Activated CD4-positive, alpha-beta memory T cell treated with anti-CD3 and anti-CD28 coated beads for 36 hours (primary cell): ENCODE measurements at regions not wholly inside any gene's neighbourhood (a gene's known extent, or its start where the extent isn't known, plus 50 kb on each side); places are given as distances from the start of the nearest gene placed in this dataset.

Source experiments
- CTCF ChIA-PET: fragments of 350-600 bp; sonication (Branson Sonifier 250); formaldehyde crosslinking; loops from one replicate; lab custom pipeline; 2021; ENCODE audit warnings: antibody characterized with exemption, inconsistent platforms; lab: Charles Lee
- POLR2A ChIA-PET: fragments of 350-600 bp; sonication (Branson Sonifier 250); formaldehyde crosslinking; loops from one replicate; lab custom pipeline; 2021; ENCODE audit warnings: antibody characterized with exemption; lab: Charles Lee
- DNase-seq: peaks from one replicate; pipeline ENCODE4 v3.0.0-alpha.2; 2020
- H3K27ac Mint-ChIP-seq: one replicate; pipeline ENCODE4 v1.8.0; 2021; ENCODE audit warnings: mixed read lengths
- H3K27me3 Mint-ChIP-seq: one replicate; pipeline ENCODE4 v1.8.0; 2021; ENCODE audit warnings: mixed read lengths
- H3K36me3 Mint-ChIP-seq: one replicate; pipeline ENCODE4 v1.8.0; 2021; ENCODE audit warnings: mixed read lengths
- H3K4me1 Mint-ChIP-seq: one replicate; pipeline ENCODE4 v1.8.0; 2021; ENCODE audit warnings: low read depth, mixed read lengths
- H3K4me3 Mint-ChIP-seq: one replicate; pipeline ENCODE4 v1.8.0; 2021; ENCODE audit warnings: mild to moderate bottlenecking, mixed read lengths
- H3K9me3 Mint-ChIP-seq: one replicate; pipeline ENCODE4 v1.8.0; 2021; ENCODE audit warnings: mixed read lengths
- intact Hi-C: fragments of 100-400 bp; cut with micrococcal nuclease; formaldehyde crosslinking; loops from one replicate; pipeline ENCODE4 v1.15.1; 2023

GRCh38 chr4:20565075-20565721 is 135.1 kb upstream of the PACRGL start:
- intact Hi-C loops, result no loop called here
- H3K36me3 Mint-ChIP-seq, result no peaks in the 10 kb centered on the region
- ChIA-PET POLR2A (no interaction called here), CTCF (interaction anchor here (0.7 kb wide), 2 partner anchors 14 to 134 kb away, joined by 3 to 4 read pairs; no protein-coding TSS in a partner anchor)
- H3K27me3 Mint-ChIP-seq, result no peaks in the 10 kb centered on the region
- no peak overlapping the region for H3K27ac Mint-ChIP-seq
- DNase-seq, result no peak
- no peaks in the 10 kb centered on the region for H3K9me3 Mint-ChIP-seq
- H3K4me3 Mint-ChIP-seq, result no peak overlapping the region
- no peaks in the 10 kb centered on the region for H3K4me1 Mint-ChIP-seq

DNA sequence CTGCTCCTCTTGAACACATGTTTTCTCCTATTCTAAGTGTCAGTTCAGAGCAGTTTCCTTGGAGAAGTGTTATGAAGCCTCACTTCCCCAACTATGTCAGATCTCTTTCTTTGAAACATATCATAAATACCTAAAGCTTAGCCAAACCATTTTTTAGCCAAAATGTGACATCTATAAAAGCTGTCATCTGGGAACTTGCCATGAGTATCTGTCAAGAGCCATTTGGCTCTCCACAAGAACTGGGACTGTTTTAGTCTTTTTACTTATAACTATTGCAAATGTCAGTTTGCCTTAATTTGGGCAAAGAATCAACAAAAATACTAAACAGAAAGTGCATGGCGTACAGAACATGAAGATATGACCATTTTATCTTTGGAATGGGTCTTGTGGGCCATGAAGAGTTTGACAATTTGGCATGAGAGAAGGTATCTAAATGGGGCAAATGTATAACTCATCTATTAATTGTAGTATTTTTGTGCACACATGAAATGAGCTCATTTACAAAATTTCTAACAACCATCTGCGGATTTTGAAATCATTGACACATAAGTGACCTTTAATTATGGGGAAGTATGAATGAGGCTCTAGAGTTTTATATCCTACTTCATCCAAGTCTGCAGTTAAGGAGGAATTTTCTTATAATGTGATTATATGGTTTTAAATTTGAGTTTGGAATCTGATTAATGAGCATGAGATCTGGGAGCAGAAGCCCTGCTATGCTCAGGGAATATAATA is 129.1 kb upstream of the PACRGL start:
- POLR2A ChIA-PET, result no interaction called here
- CTCF ChIA-PET, result no interaction called here
- H3K9me3 Mint-ChIP-seq, result no peaks in the 10 kb centered on the region
- no peaks in the 10 kb centered on the region for H3K4me1 Mint-ChIP-seq
- no peak overlapping the region for H3K27ac Mint-ChIP-seq
- intact Hi-C loops, result no loop called here
- no peak for DNase-seq
- H3K27me3 Mint-ChIP-seq, result no peaks in the 10 kb centered on the region
- no peak overlapping the region for H3K4me3 Mint-ChIP-seq
- no peaks in the 10 kb centered on the region for H3K36me3 Mint-ChIP-seq

DNA sequence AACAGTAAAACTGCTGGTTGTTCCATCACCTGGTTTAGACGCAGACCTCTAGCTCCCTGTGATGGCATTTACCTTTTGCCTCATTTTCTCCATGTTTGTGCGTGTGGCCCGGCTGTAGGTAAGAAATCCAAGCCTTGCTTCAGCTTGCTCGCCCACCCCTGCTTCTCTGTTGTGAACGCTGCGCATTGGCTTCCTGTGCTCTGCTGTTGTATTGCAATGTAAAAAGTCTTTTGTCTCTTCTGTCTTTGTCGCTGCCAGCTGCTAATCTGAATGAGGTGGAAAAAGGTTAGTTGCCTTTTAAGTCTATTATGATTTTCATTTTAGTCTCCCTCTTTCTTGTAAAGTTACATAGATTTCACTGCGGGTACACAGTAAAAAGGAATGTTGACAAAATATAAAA is 127.3 kb upstream of the PACRGL start:
- POLR2A ChIA-PET, result no interaction called here
- no peak overlapping the region for H3K4me3 Mint-ChIP-seq
- intact Hi-C loops, result no loop called here

GRCh38 chr4:20574986-20575385 is 125.3 kb upstream of the PACRGL start:
- POLR2A ChIA-PET, result no interaction called here
- no peaks in the 10 kb centered on the region for H3K36me3 Mint-ChIP-seq
- intact Hi-C loops, result no loop called here

More for the DNA sequence above, 127.3 kb upstream of the PACRGL start:
- no peaks in the 10 kb centered on the region for H3K9me3 Mint-ChIP-seq
- no peak for DNase-seq
- H3K27ac Mint-ChIP-seq, result no peak overlapping the region
- CTCF ChIA-PET, result no interaction called here
- no peaks in the 10 kb centered on the region for H3K4me1 Mint-ChIP-seq
- no peaks in the 10 kb centered on the region for H3K27me3 Mint-ChIP-seq
- no peaks in the 10 kb centered on the region for H3K36me3 Mint-ChIP-seq

DNA sequence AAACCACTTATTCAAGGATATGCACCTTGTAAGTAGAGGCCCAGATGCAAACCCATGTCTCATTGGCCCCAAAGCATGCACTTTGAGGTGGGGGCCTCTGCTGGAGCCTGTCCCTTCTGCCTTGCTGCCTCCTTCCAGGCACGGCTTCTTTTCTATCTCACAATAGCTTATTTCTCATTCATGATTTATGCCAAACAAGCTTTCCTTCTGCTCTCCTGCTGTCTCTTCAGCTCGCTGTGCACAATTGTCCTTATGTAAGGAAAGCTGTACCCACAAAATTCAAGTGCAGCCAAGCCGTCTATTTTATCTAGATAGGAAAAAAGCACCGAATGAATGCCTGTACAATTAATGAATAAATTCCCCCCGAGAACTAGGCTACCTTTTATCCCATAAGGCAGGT is 124.8 kb upstream of the PACRGL start:
- no peaks in the 10 kb centered on the region for H3K27me3 Mint-ChIP-seq
- intact Hi-C loops, result no loop called here
- H3K4me3 Mint-ChIP-seq, result no peak overlapping the region
- POLR2A ChIA-PET, result no interaction called here
- CTCF ChIA-PET, result no interaction called here
- no peak overlapping the region for H3K27ac Mint-ChIP-seq
- H3K4me1 Mint-ChIP-seq, result no peaks in the 10 kb centered on the region
- H3K9me3 Mint-ChIP-seq, result no peaks in the 10 kb centered on the region
- no peak for DNase-seq
- no peaks in the 10 kb centered on the region for H3K36me3 Mint-ChIP-seq

More at GRCh38 chr4:20574986-20575385, 125.3 kb upstream of the PACRGL start:
- CTCF ChIA-PET, result no interaction called here
- no peaks in the 10 kb centered on the region for H3K27me3 Mint-ChIP-seq
- H3K27ac Mint-ChIP-seq, result no peak overlapping the region
- no peaks in the 10 kb centered on the region for H3K4me1 Mint-ChIP-seq
- no peak for DNase-seq
- no peaks in the 10 kb centered on the region for H3K9me3 Mint-ChIP-seq
- H3K4me3 Mint-ChIP-seq, result no peak overlapping the region

- Mint-ChIP-seq H3K4me3 (no peak overlapping the region), H3K36me3 (no peaks in the 10 kb centered on the region), H3K4me1 (no peaks in the 10 kb centered on the region), H3K9me3 (no peaks in the 10 kb centered on the region), H3K27me3 (no peaks in the 10 kb centered on the region), H3K27ac (no peak overlapping the region)
- intact Hi-C loops, result no loop called here
- CTCF ChIA-PET, result no interaction called here
- POLR2A ChIA-PET, result no interaction called here
- no peak for DNase-seq
These were observed 123.4 kb upstream of the PACRGL start for GRCh38 chr4:20576861-20577260.

- no peaks in the 10 kb centered on the region for H3K4me1 Mint-ChIP-seq
- no peak overlapping the region for H3K4me3 Mint-ChIP-seq
- H3K9me3 Mint-ChIP-seq, result no peaks in the 10 kb centered on the region
- CTCF ChIA-PET, result no interaction called here
- no peak overlapping the region for H3K27ac Mint-ChIP-seq
- no peaks in the 10 kb centered on the region for H3K27me3 Mint-ChIP-seq
- no peak for DNase-seq
- intact Hi-C loops, result no loop called here
- POLR2A ChIA-PET, result no interaction called here
- H3K36me3 Mint-ChIP-seq, result no peaks in the 10 kb centered on the region
These were observed 122.6 kb upstream of the PACRGL start for GRCh38 chr4:20577702-20578101.

- H3K9me3 Mint-ChIP-seq, result no peaks in the 10 kb centered on the region
- no peak overlapping the region for H3K27ac Mint-ChIP-seq
- no peaks in the 10 kb centered on the region for H3K36me3 Mint-ChIP-seq
- H3K4me1 Mint-ChIP-seq, result no peaks in the 10 kb centered on the region
- DNase-seq, result no peak
- POLR2A ChIA-PET, result no interaction called here
- H3K4me3 Mint-ChIP-seq, result no peak overlapping the region
- CTCF ChIA-PET, result no interaction called here
- intact Hi-C loops, result no loop called here
- no peaks in the 10 kb centered on the region for H3K27me3 Mint-ChIP-seq
These were observed 119.4 kb upstream of the PACRGL start for GRCh38 chr4:20580907-20581306.

GRCh38 chr4:20589436-20589835 is 110.8 kb upstream of the PACRGL start:
- intact Hi-C loops, result no loop called here
- Mint-ChIP-seq H3K4me1 (no peaks in the 10 kb centered on the region), H3K9me3 (no peaks in the 10 kb centered on the region), H3K27me3 (peaks cover 2% of the 10 kb centered on the region), H3K4me3 (no peak overlapping the region), H3K36me3 (no peaks in the 10 kb centered on the region), H3K27ac (no peak overlapping the region)
- POLR2A ChIA-PET, result no interaction called here
- DNase-seq, result no peak
- CTCF ChIA-PET, result no interaction called here

DNA sequence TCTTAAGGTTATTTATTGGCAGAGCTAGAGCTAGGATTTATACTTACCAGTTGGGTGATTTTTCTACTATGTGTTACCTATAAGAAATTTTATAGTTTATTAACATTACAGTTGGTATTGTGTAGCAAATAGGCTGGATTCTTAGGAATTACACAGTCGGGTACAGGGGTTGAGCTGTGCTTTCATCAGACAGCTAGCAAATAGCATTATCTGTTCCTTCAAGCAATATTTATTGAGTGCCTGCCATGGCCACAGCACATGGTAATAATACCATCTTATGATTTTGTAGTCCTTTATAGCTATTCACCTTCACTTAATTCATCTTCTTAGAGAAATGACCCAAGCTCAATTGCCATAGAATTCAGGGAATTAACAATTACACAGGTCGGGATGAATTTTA is 109.4 kb upstream of the PACRGL start:
- DNase-seq, result no peak
- Mint-ChIP-seq H3K4me1 (no peaks in the 10 kb centered on the region), H3K9me3 (no peaks in the 10 kb centered on the region), H3K27me3 (peaks cover 3% of the 10 kb centered on the region), H3K27ac (no peak overlapping the region), H3K36me3 (no peaks in the 10 kb centered on the region), H3K4me3 (no peak overlapping the region)
- intact Hi-C loops, result no loop called here
- ChIA-PET CTCF (no interaction called here), POLR2A (no interaction called here)

DNA sequence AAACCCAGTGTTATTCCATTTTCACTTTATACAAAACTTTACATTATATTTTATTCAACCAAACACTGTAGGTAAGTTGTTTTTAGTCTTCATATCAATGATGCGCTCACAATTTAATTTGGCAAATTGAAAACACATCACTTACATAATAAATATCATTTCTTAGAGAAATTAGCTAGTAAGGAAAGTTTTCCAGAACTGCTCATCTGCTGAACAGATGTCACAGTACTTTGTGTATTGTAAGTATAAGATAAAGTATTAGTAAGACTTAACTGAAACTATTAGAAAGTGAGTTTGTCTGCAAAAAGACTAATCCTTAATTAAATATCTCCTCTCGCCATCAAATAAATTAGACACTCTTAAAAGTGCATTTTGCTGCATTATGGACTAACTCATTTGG is 108.7 kb upstream of the PACRGL start:
- Mint-ChIP-seq H3K27ac (no peak overlapping the region), H3K4me3 (no peak overlapping the region), H3K9me3 (no peaks in the 10 kb centered on the region), H3K36me3 (no peaks in the 10 kb centered on the region), H3K4me1 (no peaks in the 10 kb centered on the region), H3K27me3 (peaks cover 3% of the 10 kb centered on the region)
- no peak for DNase-seq
- ChIA-PET CTCF (no interaction called here), POLR2A (no interaction called here)
- intact Hi-C loops, result no loop called here

DNA sequence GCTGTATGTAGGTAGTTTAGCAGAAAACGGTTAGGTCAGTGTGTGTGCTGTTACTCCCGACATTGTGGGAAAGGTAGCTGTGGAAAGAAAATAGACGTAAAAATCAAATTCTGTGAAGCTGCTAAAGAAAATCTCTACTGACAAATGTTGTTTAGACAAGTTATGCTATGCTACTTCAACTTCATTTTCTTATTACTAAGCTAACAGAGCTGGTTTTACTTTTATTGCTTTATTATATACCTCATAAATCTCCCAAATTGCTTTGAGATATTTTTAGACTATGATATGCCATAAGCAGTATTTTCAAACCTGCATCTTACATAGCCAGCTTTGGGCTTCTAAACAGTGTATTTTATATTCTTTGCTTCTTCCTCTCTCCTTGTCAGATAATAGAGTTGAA is 108.2 kb upstream of the PACRGL start:
- intact Hi-C loops, result no loop called here
- no peaks in the 10 kb centered on the region for H3K36me3 Mint-ChIP-seq

GRCh38 chr4:20592663-20593062 is 107.6 kb upstream of the PACRGL start:
- H3K27me3 Mint-ChIP-seq, result peaks cover 3% of the 10 kb centered on the region
- H3K36me3 Mint-ChIP-seq, result no peaks in the 10 kb centered on the region
- no peaks in the 10 kb centered on the region for H3K4me1 Mint-ChIP-seq
- no peak for DNase-seq
- POLR2A ChIA-PET, result no interaction called here
- CTCF ChIA-PET, result no interaction called here
- no peak overlapping the region for H3K27ac Mint-ChIP-seq
- H3K4me3 Mint-ChIP-seq, result no peak overlapping the region
- H3K9me3 Mint-ChIP-seq, result no peaks in the 10 kb centered on the region
- intact Hi-C loops, result no loop called here

More for the DNA sequence above, 108.2 kb upstream of the PACRGL start:
- Mint-ChIP-seq H3K4me1 (no peaks in the 10 kb centered on the region), H3K4me3 (no peak overlapping the region), H3K27ac (no peak overlapping the region), H3K27me3 (peaks cover 3% of the 10 kb centered on the region), H3K9me3 (no peaks in the 10 kb centered on the region)
- ChIA-PET POLR2A (no interaction called here), CTCF (no interaction called here)
- no peak for DNase-seq
